Right hindlimb (tissue), 1 donor: ENCODE measurements at regions not wholly inside any gene's neighbourhood (a gene's known extent, or its start where the extent isn't known, plus 50 kb on each side); places are given as distances from the start of the nearest gene placed in this dataset.

Source experiments
- DNase-seq: peaks from one replicate; pipeline ENCODE4 v3.0.0-alpha.2; 2018

DNA sequence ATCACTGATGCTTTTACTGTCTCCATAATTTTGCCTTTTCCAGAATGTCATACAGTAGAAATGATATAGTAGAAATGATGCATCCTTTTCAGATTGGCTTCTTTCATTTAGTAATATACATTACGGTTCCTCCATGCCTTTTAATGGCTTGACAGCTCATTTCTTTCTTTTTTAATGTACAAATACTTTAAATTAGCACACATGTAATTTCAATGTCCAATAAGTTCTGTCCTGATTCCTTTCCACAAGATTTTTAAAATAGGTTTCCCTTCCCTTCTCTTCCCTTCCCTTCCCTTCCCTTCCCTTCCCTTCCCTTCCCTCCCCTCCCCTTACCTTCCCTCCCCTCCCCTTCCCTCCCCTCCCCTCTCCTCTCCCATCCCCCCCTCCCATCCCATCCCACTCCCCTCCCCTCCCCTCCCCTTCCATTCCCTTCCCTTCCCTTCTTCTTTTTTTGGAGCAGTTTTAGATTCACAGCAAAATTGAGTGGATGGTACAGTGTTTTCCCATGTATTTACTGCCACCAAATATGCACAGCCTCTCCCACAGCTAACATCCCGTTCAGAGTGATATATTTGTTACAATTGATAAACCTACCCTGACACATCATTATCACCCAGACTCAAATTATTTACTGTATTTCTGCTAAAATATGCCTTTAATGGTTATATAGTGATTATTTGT, 398.8 kb downstream of the RNF144B start:
- DNase-seq = no peak

DNA sequence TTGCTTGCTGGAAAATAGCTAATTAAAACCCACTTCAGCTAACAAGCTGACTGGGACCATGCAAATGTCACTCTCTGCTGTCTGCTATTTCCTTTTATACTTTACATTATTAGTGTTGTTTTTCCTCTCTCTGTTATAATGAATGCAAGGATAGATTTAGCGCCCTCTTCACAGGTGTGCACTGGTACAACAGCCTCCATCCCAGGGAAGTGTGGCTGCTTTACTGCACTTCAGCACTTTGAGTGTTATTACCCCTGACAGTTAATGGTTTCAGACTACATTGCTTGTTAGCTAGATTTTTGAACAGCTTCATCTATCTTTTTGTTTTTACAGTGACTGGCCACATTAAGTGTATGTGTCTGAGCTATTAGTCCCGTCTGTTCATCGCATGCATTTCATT, 405.7 kb downstream of the RNF144B start:
- no peak for DNase-seq

GRCh38 chr6:18795726-18796125, 408.6 kb downstream of the RNF144B start:
- DNase-seq = no peak

DNA sequence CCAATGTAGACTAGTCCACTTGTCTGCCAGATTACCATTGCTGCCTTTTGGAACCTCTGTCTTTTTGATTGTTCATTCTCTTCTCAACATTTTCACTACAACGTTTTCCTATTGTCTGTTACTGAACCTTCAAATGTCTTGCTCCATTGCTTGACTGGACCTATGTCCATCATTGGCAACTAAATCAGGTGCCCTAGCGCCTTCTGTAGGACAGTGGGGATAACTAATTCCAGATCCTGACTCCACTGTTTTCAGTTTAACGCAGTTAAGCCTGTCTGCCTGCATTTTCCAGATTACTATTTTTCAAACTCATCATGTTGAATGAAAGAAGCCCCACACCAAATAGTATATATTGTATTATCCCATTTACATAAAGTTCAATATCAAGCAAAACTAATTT, 433.6 kb downstream of the RNF144B start:
- DNase-seq = no peak

- no peak for DNase-seq
These were observed 436.7 kb downstream of the RNF144B start for GRCh38 chr6:18823782-18824386.

DNA sequence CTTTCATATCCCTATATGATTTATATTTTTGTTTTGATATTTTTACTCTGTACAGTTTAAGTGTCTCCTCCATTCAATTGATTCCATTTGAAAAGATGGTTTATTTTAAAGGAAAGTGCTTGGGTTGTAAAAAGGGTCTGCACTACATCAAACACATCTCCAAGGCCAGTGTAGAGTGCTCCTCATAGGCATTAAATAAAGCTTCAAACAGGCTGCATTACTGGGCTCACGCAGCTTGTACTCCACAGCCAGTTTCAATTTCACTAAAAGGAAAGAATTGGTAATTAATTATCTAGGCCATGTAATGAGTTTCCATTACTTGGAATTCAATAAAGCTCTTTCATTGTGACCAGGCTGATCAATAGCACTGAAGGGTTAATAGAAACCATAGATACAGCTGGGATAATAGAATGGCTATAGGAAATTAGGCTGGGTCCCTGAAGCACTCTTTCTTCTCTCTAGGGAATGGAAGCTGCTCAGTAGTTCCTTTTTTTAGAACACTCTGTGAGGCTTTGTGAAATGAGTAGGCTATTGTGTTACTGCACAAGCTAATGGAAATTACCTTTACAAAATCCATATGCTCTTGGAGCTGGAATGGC, 442.2 kb downstream of the RNF144B start:
- no peak for DNase-seq

GRCh38 chr6:18835976-18836375, 448.8 kb downstream of the RNF144B start:
- no peak for DNase-seq

DNA sequence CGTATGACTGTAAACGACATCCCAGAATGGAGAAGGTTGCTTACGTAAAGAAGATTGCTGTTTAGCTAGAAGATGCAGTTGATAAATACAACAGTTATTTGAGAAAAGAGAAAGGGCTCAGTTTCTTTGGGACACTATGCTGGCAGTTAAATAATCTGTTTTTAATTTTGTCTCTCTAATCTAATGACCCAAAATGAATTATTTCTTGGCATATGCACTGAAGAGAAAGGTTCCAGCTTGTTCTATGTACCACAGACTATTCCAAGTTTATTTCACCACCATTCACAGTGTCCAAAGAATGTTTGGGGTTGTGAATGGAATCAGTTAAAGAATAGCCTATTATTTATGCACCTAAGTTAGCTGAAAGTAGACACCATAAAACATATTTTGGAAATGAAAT, 449.9 kb downstream of the RNF144B start:
- DNase-seq = no peak

GRCh38 chr6:18842534-18842933, 455.4 kb downstream of the RNF144B start:
- no peak for DNase-seq

- no peak for DNase-seq
These were observed 458.7 kb downstream of the RNF144B start for GRCh38 chr6:18845896-18846295.

- no peak for DNase-seq
These were observed 459.2 kb downstream of the RNF144B start for GRCh38 chr6:18846327-18846726.

GRCh38 chr6:18861204-18861603, 474.1 kb downstream of the RNF144B start:
- DNase-seq = no peak

DNA sequence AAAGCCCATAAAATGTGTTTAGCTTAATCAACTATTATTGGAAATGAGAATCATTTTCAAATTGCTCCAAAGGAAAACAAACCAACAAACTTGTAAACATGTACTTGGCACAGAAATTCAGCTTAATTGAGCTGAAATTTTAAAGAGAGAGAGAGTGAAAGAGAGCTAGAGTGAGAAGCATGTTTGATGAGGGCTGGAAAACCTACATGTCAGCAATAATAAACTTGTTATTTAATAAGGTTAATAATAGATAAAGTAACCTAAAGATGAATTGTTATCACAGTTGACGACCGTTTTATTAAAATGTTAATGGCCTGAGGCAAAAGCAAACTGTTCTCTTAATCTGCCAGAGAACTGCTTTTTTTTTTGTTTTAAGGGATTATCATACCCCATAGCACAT, 496.1 kb downstream of the RNF144B start:
- DNase-seq = no peak

DNA sequence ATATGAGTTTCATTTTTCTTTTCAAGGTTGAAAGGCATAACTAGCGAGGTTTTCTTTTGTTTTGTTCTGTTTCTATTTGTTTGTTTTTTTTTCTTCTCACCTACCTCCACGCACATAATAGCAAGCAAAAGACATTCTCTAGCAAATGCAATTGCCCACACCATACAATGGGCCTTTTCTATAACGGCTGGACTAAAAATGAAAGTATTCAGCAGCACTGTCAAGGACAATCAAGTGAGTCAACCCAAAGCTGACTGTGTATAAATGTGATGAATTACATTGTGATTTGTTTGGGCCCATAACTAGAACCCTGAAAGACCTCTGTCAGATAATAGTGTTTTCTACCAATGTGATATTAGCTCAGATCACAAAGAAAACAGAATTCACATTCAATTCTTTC, 496.7 kb downstream of the RNF144B start:
- no peak for DNase-seq

GRCh38 chr6:18893540-18894269, 506.6 kb downstream of the RNF144B start:
- DNase-seq = no peak

- DNase-seq = no peak
These were observed 510.2 kb downstream of the RNF144B start for GRCh38 chr6:18897350-18897749.

DNA sequence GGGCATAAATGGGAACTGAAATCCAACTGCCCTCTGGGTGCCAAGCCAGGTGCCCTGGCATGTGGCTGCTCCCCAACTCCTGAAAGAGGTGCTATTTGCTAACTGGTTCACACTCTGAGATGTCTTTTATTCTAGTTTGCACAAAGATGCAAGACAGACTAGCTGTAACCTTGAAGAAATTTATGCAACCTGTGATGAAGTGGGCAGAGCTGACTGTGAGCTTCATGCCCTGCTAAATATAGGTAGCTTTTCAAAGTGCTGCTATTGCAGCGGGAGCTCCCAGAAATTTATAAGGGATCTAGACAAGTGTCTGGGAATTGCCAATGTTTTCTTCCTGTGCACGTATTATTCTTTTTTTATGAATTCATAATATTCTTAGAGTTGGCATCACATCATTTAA, 517.5 kb downstream of the RNF144B start:
- DNase-seq = no peak

GRCh38 chr6:18920701-18921100, 533.6 kb downstream of the RNF144B start:
- DNase-seq = no peak

DNA sequence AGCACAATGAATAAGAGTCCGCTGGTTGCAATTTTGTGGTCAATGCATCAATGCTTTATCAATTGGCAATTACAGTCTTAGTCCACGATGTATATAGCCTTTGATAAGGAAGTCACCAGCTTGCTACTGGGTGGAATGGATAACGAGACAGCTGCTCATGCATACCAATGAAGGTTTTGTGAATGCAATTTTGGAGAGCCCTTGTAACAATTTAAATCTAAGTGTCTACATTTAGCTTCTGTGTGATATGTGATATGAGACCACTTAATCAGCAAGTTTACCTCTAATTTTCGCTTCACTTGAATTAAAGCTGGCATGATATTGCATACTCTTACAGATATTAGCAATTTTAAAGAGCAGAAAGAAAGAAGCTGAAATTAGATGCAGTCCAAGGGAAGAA, 543.9 kb downstream of the RNF144B start:
- no peak for DNase-seq

DNA sequence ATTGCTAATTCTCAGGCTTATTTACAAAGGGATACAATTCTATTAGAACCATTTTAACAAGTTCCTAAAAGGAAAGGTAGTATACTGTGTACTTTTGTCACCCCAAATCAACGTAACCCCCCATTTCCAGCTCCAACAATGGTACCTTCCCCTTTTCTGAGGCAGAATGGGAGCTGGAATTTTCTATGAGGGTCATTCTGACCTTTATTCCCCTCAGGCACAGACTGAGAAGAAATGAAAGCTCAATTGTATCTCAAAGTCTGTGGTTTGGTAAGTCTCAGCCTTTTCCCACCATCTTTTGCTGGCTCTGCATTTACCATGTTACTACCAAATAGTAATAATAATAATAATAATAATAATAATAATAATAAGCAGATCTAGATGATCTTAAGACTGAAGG, 571.0 kb downstream of the RNF144B start:
- no peak for DNase-seq

DNA sequence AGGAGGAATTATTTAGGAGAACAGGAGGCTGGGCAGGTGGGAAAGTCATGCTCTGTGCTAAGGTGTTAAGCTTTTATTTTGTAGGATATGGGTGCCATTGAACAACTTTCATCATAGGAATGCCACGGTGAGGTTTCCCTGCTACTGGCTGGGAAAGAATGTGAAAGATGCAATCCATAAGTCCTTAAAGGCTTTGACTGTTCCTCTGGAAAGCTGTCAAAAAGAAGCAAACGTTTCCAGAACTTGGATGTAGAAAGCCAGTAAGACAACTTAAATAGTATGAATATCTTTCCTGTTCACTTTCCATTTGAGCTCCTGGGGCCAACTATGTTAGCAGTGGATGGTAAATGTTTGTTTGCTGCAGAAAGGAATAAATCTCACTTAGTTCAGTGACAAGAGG, 574.4 kb downstream of the RNF144B start:
- DNase-seq = no peak

- DNase-seq = no peak
These were observed 575.3 kb downstream of the RNF144B start for GRCh38 chr6:18962361-18962905.

GRCh38 chr6:18963439-18963838, 576.3 kb downstream of the RNF144B start:
- no peak for DNase-seq

DNA sequence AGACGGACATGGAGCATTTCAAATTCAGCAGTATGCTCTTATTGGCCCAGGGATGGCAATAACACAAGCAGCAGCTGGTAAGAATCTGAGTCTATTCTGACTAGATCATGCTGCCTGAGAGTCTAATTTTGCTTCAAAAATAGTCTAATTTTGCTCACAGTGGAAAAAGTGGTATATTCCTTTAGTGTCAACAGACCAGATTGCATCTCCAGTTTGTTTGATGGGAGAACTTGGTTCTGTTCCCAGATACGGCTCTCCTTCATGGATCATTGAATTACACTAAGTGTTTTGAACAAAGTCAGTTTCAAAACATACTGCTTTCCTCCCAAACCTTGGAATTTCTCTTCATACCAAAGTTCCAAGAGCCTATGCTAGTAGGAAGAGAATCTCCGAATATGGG, 586.1 kb downstream of the RNF144B start:
- no peak for DNase-seq
